ENCODE measurements at regions not wholly inside any gene's neighbourhood (a gene's known extent, or its start where the extent isn't known, plus 50 kb on each side); places are given as distances from the start of the nearest gene placed in this dataset.

DNA sequence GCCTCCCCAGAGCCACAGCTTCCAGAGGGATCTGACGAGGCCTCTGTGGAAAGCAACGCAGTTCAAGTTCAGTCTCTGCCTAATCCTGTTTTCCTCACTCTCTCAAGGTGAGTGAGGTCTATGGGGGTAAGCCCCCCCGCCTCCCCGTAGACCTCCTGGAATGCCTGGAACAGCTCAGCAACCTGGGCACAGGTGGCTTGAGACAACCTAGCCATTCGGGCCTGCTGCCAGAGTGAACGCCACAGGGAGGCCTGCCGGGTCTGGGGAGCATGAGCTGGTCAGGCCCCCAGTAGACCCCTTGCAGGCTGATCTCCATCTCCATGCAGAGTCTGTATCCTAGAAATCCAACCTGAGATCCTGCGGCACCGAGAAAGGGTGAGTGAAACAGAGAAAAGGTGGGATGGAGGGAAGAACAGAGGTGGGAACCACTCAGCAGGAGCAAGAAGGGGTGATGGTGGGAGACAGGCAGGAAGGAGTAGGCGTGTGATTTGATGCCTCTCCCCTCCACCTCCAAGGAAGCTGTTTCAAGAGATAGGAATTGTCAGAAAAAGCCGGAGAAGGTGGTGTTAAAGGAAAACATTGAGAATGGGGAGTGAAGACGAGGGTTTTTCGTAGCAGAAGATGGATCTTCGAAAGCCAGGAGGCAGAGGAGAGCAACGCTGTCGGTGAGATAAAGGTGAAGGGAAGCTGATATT, 123.1 kb upstream of the PRMT8 start:
- TF ChIP-seq, protein P1, sequence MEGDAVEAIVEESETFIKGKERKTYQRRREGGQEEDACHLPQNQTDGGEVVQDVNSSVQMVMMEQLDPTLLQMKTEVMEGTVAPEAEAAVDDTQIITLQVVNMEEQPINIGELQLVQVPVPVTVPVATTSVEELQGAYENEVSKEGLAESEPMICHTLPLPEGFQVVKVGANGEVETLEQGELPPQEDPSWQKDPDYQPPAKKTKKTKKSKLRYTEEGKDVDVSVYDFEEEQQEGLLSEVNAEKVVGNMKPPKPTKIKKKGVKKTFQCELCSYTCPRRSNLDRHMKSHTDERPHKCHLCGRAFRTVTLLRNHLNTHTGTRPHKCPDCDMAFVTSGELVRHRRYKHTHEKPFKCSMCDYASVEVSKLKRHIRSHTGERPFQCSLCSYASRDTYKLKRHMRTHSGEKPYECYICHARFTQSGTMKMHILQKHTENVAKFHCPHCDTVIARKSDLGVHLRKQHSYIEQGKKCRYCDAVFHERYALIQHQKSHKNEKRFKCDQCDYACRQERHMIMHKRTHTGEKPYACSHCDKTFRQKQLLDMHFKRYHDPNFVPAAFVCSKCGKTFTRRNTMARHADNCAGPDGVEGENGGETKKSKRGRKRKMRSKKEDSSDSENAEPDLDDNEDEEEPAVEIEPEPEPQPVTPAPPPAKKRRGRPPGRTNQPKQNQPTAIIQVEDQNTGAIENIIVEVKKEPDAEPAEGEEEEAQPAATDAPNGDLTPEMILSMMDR (conservative IDR thresholded peaks at IDR 0.05): peak; percentile 54
- no peaks in the 10 kb centered on the region for H3K36me3 Mint-ChIP-seq (ENCODE audit: low read depth)
- no peak for DNase-seq
- H3K4me1 Mint-ChIP-seq: peaks cover 11% of the 10 kb centered on the region
- H3K27me3 Mint-ChIP-seq (ENCODE audit: insufficient read depth): peaks cover 33% of the 10 kb centered on the region
- Histone ChIP-seq H3K9ac (ENCODE audit: extremely low read depth, low read length, poor library complexity, severe bottlenecking) (no peak overlapping the region), H3K4me3 (ENCODE audit: low read length) (no peak overlapping the region), H3K27me3 (ENCODE audit: control insufficient read depth, insufficient read depth, low read length, poor library complexity, severe bottlenecking) (peaks cover 34% of the 10 kb centered on the region), H3K36me3 (ENCODE audit: control insufficient read depth, insufficient read depth, low read length) (no peaks in the 10 kb centered on the region), H3K4me1 (ENCODE audit: control insufficient read depth, insufficient read depth, low read length) (no peaks in the 10 kb centered on the region), H3K27ac (ENCODE audit: low read depth, low read length) (no peak overlapping the region), H3K9me3 (ENCODE audit: control insufficient read depth, low read length) (no peaks in the 10 kb centered on the region)
- no peak overlapping the region for H3K4me3 Mint-ChIP-seq
- H3K9me3 Mint-ChIP-seq: no peaks in the 10 kb centered on the region
- no peak overlapping the region for H3K27ac Mint-ChIP-seq
- WGBS, 2 experiments (ENCODE audit: insufficient coverage in 1 of 2, insufficient read length in 1 of 2): 89 to 90% methylated on average over 12 to 16 of the region's 16 CpGs

DNA sequence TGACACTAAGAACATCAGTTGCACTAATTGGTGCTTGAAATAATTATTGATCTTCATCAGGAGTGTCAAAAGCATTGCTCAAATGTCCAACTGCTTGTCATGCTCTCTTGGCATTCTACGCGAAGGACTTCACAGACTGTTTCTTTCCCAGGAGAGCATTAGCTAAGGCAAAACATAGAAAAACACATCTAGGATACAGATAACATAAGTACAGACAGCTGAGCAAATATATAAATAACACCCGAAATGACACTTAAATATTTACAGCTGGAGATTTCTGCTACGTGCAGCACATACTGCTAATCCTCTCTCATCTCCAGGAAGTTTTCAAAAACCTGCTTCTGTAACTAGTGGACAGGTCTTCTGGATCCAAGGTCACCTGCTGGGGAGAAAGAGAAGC, 120.0 kb upstream of the PRMT8 start:
- no peak overlapping the region for H3K9ac ChIP-seq (ENCODE audit: extremely low read depth, low read length, poor library complexity, severe bottlenecking)
- no peak for DNase-seq
- no peaks in the 10 kb centered on the region for H3K36me3 ChIP-seq (ENCODE audit: control insufficient read depth, insufficient read depth, low read length)
- no peak overlapping the region for H3K4me3 Mint-ChIP-seq
- no peak overlapping the region for H3K27ac Mint-ChIP-seq
- no peaks in the 10 kb centered on the region for H3K4me1 ChIP-seq (ENCODE audit: control insufficient read depth, insufficient read depth, low read length)
- peaks cover 19% of the 10 kb centered on the region for H3K27me3 ChIP-seq (ENCODE audit: control insufficient read depth, insufficient read depth, low read length, poor library complexity, severe bottlenecking)
- H3K9me3 Mint-ChIP-seq: no peaks in the 10 kb centered on the region
- H3K27ac ChIP-seq (ENCODE audit: low read depth, low read length): no peak overlapping the region
- TF ChIP-seq, protein P1 (conservative IDR thresholded peaks at IDR 0.05): peak; percentile 43
- H3K4me3 ChIP-seq (ENCODE audit: low read length): no peak overlapping the region
- no peaks in the 10 kb centered on the region for H3K36me3 Mint-ChIP-seq (ENCODE audit: low read depth)
- peaks cover 10% of the 10 kb centered on the region for H3K27me3 Mint-ChIP-seq (ENCODE audit: insufficient read depth)
- peaks cover 5% of the 10 kb centered on the region for H3K4me1 Mint-ChIP-seq
- no peaks in the 10 kb centered on the region for H3K9me3 ChIP-seq (ENCODE audit: control insufficient read depth, low read length)
- WGBS, 2 experiments (ENCODE audit: insufficient coverage in 1 of 2, insufficient read length in 1 of 2): 89 to 92% methylated on average over 2 to 4 of the region's 4 CpGs

DNA sequence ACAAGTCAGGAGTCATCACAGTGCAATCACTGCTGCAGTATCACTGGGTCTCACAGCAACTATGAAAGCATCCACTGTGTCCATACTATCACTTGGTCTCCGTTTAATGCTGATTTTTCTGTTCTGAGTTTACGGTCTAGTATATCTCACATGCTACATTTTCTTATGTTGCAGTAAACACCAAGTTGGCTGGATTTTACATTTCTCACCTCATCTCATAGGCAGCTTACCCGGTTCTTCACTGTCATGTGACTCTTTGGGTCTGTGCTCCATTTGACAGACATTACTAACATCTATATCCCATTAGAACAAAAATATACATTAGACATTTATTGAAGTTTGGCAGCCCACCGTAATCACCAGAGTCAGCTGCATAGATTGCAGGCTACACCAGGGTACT, 115.7 kb upstream of the PRMT8 start:
- Mint-ChIP-seq H3K9me3 (peaks cover 8% of the 10 kb centered on the region), H3K4me1 (peaks cover 2% of the 10 kb centered on the region), H3K27me3 (ENCODE audit: insufficient read depth) (peaks cover 13% of the 10 kb centered on the region), H3K27ac (no peak overlapping the region), H3K36me3 (ENCODE audit: low read depth) (no peaks in the 10 kb centered on the region), H3K4me3 (no peak overlapping the region)
- H3K9ac ChIP-seq (ENCODE audit: extremely low read depth, low read length, poor library complexity, severe bottlenecking): no peak overlapping the region
- H3K9me3 ChIP-seq (ENCODE audit: control insufficient read depth, low read length): no peaks in the 10 kb centered on the region
- no peaks in the 10 kb centered on the region for H3K36me3 ChIP-seq (ENCODE audit: control insufficient read depth, insufficient read depth, low read length)
- DNase-seq: no peak
- H3K27me3 ChIP-seq (ENCODE audit: control insufficient read depth, insufficient read depth, low read length, poor library complexity, severe bottlenecking): no peaks in the 10 kb centered on the region
- 90 to 93% methylated on average over 4 of the region's 4 CpGs for WGBS, 2 experiments (ENCODE audit: insufficient coverage in 1 of 2, insufficient read length in 1 of 2)
- no peak overlapping the region for H3K27ac ChIP-seq (ENCODE audit: low read depth, low read length)
- H3K4me1 ChIP-seq (ENCODE audit: control insufficient read depth, insufficient read depth, low read length): no peaks in the 10 kb centered on the region
- TF ChIP-seq, protein P1 (conservative IDR thresholded peaks at IDR 0.05): no peak
- H3K4me3 ChIP-seq (ENCODE audit: low read length): no peak overlapping the region
